Left lung (tissue), 4 donors: ENCODE measurements at regions not wholly inside any gene's neighbourhood (a gene's known extent, or its start where the extent isn't known, plus 50 kb on each side); places are given as distances from the start of the nearest gene placed in this dataset.

Source experiments
- ATAC-seq: fragments of 200-7000 bp; cut with Tn5 transposase; one replicate; pipeline ENCODE4 v1.9.1; 2020; ENCODE audit warnings: moderate library complexity
- DNase-seq, 4 donors: peaks; one replicate each; pipeline ENCODE4 v3.0.0-alpha.2; 2013 to 2020
- H3K27ac ChIP-seq, 2 donors: fragments of 200-600 bp; sonication (generic) in 1 of 2; one replicate each; pipeline versions ENCODE4 v1.5.0 to v1.8.0; 2020 to 2021
- H3K27me3 ChIP-seq, 2 donors: fragments of 200-600 bp; sonication (generic) in 1 of 2; one replicate each; pipeline versions ENCODE4 v1.5.0 to v1.8.0; 2020 to 2021
- H3K36me3 ChIP-seq, 2 donors: fragments of 200-600 bp; sonication (generic) in 1 of 2; one replicate each; pipeline versions ENCODE4 v1.5.0 to v1.8.0; 2020 to 2021
- H3K4me1 ChIP-seq, 2 donors: fragments of 200-600 bp; one replicate each; pipeline ENCODE4 v1.8.0; 2021
- H3K4me3 ChIP-seq, 2 donors: fragments of 200-600 bp; sonication (generic) in 1 of 2; one replicate each; pipeline versions ENCODE4 v1.5.0 to v1.8.0; 2020 to 2021; ENCODE audit warnings: mild to moderate bottlenecking in 1 of 2
- H3K9me3 ChIP-seq, 2 donors: fragments of 200-600 bp; sonication (generic) in 1 of 2; one replicate each; pipeline versions ENCODE4 v1.5.0 to v1.8.0; 2020 to 2021
- intact Hi-C, 2 donors: fragments of 100-400 bp; cut with DNase I; formaldehyde crosslinking; loops; one replicate each; pipeline versions ENCODE4 v1.11.2 to v1.14.2; 2022
- TF ChIP-seq, protein P1 (sequence below), 2 donors: fragments of 200-600 bp; sonication (generic) in 1 of 2; IDR thresholded peaks; one replicate each; pipeline versions ENCODE4 v1.5.0 to v1.8.0; 2021; ENCODE audit warnings: antibody characterized with exemption in 2 of 2
- donor health status: DM: no; HTN: yes; CAD: no.
- donor health status: DM: no; HTN: no; CAD: no.

DNA sequence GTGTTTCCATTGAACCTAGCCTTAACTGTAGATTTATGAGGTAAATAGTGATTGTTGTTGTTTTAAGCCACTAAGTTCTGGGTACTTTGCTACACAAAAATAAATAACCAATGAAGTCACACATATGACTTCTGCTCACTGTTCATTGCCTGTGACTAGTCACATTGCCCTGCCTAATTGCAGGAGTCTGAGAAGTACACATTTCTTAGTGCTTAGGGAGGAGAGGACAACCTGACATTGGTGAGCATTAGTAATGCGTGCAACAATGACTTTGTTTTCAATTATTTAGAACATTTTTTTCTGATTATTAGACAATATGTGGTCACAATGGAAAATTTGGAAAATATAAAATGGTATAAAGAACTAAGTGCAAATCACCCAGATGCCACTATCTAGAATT is 133.2 kb upstream of the DAZL start:
- no peak overlapping the region for H3K27ac ChIP-seq

DNA sequence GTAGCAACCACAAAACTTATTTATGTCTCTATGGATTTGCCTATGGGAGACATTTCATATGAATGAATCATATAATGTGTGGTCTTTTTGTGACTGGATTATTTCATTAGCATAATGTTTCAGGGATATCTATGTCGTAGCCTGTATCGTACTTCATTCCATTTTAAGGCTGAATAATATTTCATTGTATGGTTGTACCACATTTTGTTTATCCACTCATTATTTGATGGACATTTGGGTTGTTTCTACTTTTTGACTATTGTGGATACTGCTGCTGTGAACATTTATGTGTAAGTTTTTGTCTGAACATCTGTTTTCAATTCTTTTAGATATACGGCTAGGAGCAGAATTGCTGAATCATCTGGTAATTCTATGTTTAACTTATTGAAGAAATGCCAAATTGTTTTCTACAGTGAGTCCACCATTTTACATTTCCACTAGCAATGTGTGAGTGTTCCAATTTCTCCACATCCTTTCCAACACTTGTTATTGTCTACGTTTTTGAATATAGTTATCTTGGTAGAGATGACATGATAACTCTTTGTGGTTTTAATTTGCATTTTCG is 134.4 kb upstream of the DAZL start:
- ATAC-seq (no peak), DNase-seq (no peak)
- Histone ChIP-seq H3K9me3 (peaks cover 0 to 8% of the 10 kb centered on the region in 2 donors), H3K4me3 (no peak overlapping the region), H3K36me3 (no peaks in the 10 kb centered on the region), H3K27me3 (no peaks in the 10 kb centered on the region), H3K4me1 (no peaks in the 10 kb centered on the region), H3K27ac (no peak overlapping the region)
- intact Hi-C loops, result no loop called here
- TF ChIP-seq, protein P1, sequence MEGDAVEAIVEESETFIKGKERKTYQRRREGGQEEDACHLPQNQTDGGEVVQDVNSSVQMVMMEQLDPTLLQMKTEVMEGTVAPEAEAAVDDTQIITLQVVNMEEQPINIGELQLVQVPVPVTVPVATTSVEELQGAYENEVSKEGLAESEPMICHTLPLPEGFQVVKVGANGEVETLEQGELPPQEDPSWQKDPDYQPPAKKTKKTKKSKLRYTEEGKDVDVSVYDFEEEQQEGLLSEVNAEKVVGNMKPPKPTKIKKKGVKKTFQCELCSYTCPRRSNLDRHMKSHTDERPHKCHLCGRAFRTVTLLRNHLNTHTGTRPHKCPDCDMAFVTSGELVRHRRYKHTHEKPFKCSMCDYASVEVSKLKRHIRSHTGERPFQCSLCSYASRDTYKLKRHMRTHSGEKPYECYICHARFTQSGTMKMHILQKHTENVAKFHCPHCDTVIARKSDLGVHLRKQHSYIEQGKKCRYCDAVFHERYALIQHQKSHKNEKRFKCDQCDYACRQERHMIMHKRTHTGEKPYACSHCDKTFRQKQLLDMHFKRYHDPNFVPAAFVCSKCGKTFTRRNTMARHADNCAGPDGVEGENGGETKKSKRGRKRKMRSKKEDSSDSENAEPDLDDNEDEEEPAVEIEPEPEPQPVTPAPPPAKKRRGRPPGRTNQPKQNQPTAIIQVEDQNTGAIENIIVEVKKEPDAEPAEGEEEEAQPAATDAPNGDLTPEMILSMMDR (IDR thresholded peaks at IDR 0.05), result no peak

More for the DNA sequence above, 133.2 kb upstream of the DAZL start:
- DNase-seq, result no peak
- ATAC-seq, result no peak
- no peaks in the 10 kb centered on the region for H3K4me1 ChIP-seq
- no peak overlapping the region for H3K4me3 ChIP-seq
- H3K27me3 ChIP-seq, result no peaks in the 10 kb centered on the region
- intact Hi-C loops, result no loop called here
- peaks cover 0 to 13% of the 10 kb centered on the region in 2 donors for H3K9me3 ChIP-seq
- TF ChIP-seq, protein P1 (IDR thresholded peaks at IDR 0.05), result no peak
- H3K36me3 ChIP-seq, result no peaks in the 10 kb centered on the region

DNA sequence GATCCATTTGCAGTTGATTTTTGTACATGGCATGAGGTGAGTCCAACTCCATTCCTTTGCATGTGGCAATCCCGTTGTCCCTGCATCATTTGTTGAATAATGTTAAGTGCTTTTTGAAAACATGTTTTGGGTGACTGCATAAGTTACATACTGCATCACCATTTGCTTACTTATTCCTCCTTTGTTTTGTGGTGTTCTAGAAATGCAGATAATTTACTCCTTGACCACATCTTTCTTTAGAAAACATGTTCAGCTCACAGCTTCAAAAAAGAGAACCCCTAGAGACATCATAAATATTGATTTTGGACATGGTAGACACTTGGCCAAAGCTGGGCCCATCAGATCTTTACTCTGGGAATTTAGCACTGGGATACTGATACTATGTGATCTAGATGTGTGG is 135.3 kb upstream of the DAZL start:
- intact Hi-C loops, result no loop called here
- TF ChIP-seq, protein P1 (IDR thresholded peaks at IDR 0.05), result no peak

DNA sequence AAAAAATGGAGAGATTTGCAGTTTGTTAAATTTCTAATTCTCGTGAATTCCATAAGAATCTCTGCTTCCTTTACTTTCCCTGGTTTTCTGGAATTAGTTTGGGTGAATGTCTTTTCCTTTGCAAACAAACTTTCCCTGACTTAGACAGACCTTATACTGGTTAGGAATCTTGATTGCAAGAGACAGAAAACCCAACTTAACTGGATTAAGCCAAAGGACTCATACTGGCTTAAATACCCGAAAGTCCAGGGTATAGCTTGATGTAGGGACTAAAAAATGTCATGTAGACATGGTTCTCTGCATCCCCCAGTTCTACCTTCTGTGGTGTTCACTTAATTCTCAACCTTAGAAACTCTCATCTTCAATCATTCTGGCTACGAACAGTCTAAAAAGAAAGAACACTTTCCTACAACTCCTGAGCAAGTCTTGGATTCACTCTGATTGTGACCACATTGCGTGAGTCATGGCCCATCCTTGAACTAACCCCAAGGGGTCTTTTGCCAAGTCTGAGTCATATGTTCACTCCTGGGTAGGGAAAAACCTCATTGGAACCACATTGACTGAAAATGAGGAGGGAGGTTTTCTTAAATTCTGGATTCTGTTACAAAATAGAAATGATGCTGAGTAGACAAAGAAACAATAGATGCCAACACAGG is 136.0 kb upstream of the DAZL start:
- no peaks in the 10 kb centered on the region for H3K36me3 ChIP-seq
- no peaks in the 10 kb centered on the region for H3K27me3 ChIP-seq
- DNase-seq, result no peak
- intact Hi-C loops, result no loop called here
- TF ChIP-seq, protein P1 (IDR thresholded peaks at IDR 0.05), result no peak
- H3K9me3 ChIP-seq, result peaks cover 0 to 6% of the 10 kb centered on the region in 2 donors
- H3K4me3 ChIP-seq, result no peak overlapping the region
- H3K4me1 ChIP-seq, result no peaks in the 10 kb centered on the region
- peak; percentile 52 for ATAC-seq
- H3K27ac ChIP-seq, result no peak overlapping the region

More for the DNA sequence above, 135.3 kb upstream of the DAZL start:
- Histone ChIP-seq H3K27me3 (no peaks in the 10 kb centered on the region), H3K36me3 (no peaks in the 10 kb centered on the region), H3K4me1 (no peaks in the 10 kb centered on the region), H3K27ac (no peak overlapping the region), H3K4me3 (no peak overlapping the region), H3K9me3 (peaks cover 0 to 6% of the 10 kb centered on the region in 2 donors)
- ATAC-seq, result no peak
- no peak for DNase-seq

DNA sequence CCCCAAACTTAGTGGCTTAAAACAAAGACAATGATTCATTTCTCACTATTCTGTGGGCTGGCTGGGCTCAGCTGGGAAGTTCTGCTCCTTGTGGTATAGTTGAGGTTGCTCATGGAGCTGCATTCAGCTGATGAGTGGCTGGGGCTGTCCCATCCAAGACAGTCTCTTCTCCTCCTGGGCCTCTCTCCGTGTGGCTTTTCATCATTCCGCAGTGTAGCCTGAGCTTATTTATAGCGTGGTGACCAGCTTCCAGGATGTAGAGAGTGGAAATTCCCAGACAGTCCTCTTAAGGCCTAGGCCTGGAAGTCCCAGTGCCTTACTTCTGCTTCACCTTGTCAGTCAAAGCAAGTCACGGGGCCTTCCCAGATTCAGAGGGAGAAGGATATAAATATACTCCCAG is 136.7 kb upstream of the DAZL start:
- intact Hi-C loops, result no loop called here
- H3K9me3 ChIP-seq, result peaks cover 0 to 6% of the 10 kb centered on the region in 2 donors
- H3K27me3 ChIP-seq, result no peaks in the 10 kb centered on the region
- no peak overlapping the region for H3K4me3 ChIP-seq
- no peak overlapping the region for H3K27ac ChIP-seq
- TF ChIP-seq, protein P1 (IDR thresholded peaks at IDR 0.05), result no peak
- no peaks in the 10 kb centered on the region for H3K36me3 ChIP-seq
- peak in 1 of 4 donors; percentile 35 for DNase-seq
- no peaks in the 10 kb centered on the region for H3K4me1 ChIP-seq
- ATAC-seq, result peak; percentile 57
